ENCODE measurements at regions not wholly inside any gene's neighbourhood (a gene's known extent, or its start where the extent isn't known, plus 50 kb on each side); places are given as distances from the start of the nearest gene placed in this dataset.

DNA sequence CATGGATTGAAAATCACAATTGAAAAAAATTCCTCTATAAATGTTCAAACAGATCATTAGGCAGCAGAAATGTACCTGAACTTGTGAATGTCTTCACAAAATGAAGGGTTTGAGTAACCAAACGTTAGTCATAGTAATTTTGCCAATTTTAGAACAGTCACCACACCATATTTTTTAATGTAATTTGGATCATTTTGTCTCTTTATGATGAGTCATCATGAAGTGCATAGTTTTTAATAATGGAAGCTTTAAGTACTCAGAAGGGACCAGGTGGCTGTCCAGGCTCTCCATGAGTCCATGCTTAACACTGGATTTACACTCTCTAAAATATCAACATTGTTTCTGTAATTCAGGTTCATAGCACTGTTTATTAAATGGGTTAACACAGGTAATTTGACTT is 219.2 kb downstream of the ETV1 start:
- TF ChIP-seq, protein P1, sequence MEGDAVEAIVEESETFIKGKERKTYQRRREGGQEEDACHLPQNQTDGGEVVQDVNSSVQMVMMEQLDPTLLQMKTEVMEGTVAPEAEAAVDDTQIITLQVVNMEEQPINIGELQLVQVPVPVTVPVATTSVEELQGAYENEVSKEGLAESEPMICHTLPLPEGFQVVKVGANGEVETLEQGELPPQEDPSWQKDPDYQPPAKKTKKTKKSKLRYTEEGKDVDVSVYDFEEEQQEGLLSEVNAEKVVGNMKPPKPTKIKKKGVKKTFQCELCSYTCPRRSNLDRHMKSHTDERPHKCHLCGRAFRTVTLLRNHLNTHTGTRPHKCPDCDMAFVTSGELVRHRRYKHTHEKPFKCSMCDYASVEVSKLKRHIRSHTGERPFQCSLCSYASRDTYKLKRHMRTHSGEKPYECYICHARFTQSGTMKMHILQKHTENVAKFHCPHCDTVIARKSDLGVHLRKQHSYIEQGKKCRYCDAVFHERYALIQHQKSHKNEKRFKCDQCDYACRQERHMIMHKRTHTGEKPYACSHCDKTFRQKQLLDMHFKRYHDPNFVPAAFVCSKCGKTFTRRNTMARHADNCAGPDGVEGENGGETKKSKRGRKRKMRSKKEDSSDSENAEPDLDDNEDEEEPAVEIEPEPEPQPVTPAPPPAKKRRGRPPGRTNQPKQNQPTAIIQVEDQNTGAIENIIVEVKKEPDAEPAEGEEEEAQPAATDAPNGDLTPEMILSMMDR (IDR thresholded peaks at IDR 0.05; ENCODE audit: control insufficient read depth, insufficient read depth, low read depth, low read length, missing control alignments), result no peak
- DNase-seq (ENCODE audit: low read depth), result no peak
- no peak overlapping the region for H3K4me3 ChIP-seq (ENCODE audit: control insufficient read depth, low read depth, low read length)

DNA sequence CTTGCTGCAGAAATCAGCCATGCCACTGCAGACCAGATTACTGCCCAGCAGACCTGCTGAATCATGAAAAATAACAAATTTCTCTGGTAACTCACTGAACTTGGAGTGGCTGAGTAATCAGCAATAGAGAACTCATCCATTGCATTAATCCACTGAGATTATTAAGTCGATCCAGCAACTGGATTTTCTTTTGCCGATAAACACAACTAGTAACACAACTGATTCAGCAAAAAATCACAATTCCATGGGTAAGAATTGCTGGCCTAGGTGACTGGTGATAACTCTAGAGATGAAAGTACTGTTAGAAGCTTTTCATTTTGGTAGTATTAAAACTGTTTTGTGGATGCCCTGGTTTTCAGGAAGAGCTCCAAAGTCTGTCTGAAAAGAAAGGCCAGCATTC is 214.5 kb downstream of the ETV1 start:
- H3K4me3 ChIP-seq (ENCODE audit: control insufficient read depth, low read depth, low read length), result no peak overlapping the region
- DNase-seq (ENCODE audit: low read depth), result no peak
- TF ChIP-seq, protein P1 (IDR thresholded peaks at IDR 0.05; ENCODE audit: control insufficient read depth, insufficient read depth, low read depth, low read length, missing control alignments), result no peak

DNA sequence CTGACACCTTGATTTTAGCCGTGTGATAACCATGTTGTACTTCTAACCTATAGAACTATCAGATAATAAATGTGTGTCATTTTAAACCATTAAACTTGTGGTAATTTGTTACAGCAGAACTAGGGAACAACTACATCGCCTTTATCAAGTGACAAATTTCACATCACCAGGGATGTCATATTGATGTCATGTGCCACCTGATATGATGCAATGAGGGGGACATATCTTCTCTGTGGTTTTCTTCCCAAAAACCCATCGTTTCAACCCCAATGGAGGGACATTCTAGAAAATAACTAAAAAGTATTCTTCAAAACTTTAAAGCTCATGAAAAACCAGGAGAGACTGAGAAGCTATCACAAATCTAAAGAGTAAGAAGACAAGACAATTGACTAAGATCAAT is 212.2 kb downstream of the ETV1 start:
- no peak for DNase-seq (ENCODE audit: low read depth)
- TF ChIP-seq, protein P1 (IDR thresholded peaks at IDR 0.05; ENCODE audit: control insufficient read depth, insufficient read depth, low read depth, low read length, missing control alignments), result no peak
- no peak overlapping the region for H3K4me3 ChIP-seq (ENCODE audit: control insufficient read depth, low read depth, low read length)

DNA sequence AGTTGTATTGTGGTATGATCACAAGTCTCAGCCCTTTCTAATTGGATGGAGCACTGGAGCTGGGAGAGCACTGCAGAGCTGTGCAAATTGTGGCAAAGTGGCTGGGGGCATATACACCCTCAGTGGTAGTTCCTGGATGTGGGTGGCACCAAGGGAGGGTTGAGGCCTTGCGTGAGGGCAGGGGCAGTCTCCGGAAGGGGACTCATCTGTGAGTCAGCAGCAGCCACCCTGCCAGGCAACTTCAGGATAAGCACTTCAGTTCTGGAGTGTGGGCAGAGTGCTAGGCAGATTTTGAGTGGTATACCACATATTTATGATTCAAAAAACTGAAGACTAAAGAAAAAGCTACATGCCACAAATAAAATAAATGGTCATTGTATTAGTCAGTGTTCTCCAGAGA is 210.5 kb downstream of the ETV1 start:
- TF ChIP-seq, protein P1 (IDR thresholded peaks at IDR 0.05; ENCODE audit: control insufficient read depth, insufficient read depth, low read depth, low read length, missing control alignments), result no peak
- DNase-seq (ENCODE audit: low read depth), result peak; percentile 25
- no peak overlapping the region for H3K4me3 ChIP-seq (ENCODE audit: control insufficient read depth, low read depth, low read length)

DNA sequence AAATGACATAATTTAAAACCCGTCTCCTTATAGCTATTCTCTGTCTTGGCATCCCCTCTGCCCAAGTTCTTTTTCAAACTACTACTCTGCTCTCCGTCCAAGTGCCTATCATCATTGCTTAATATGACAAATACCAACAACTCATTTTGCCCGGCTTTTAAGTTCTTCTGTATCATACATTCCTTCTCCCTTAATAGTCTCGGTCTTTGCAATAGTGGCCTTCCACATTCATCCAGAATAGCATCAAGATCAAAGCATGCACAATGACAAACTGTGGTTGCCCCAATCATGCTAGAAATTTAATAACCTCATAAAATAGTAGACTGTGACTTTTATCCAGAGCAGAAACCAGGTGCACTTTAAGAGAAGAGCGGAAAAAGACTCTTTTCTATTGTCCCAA is 198.9 kb downstream of the ETV1 start:
- no peak overlapping the region for H3K4me3 ChIP-seq (ENCODE audit: control insufficient read depth, low read depth, low read length)
- TF ChIP-seq, protein P1 (IDR thresholded peaks at IDR 0.05; ENCODE audit: control insufficient read depth, insufficient read depth, low read depth, low read length, missing control alignments), result no peak
- no peak for DNase-seq (ENCODE audit: low read depth)

DNA sequence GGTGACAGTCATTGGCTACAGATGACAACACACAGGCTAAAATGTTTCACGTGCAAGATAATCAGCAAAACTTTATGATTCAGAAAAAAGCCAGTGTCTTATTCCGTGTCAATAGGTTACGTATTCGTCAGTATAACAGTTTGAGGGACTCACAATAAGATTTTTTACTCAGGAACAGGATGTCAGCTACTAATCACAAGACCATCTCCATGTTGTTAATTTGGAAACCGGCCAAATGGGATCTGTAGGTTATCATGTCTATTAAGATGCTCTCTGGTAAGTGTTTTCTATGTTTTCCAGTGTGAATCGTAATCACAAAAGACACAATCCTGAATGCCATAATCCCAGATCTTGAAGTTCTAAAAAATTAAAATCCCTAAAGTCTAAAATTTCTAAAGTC is 197.3 kb downstream of the ETV1 start:
- TF ChIP-seq, protein P1 (IDR thresholded peaks at IDR 0.05; ENCODE audit: control insufficient read depth, insufficient read depth, low read depth, low read length, missing control alignments), result no peak
- H3K4me3 ChIP-seq (ENCODE audit: control insufficient read depth, low read depth, low read length), result no peak overlapping the region
- DNase-seq (ENCODE audit: low read depth), result no peak

DNA sequence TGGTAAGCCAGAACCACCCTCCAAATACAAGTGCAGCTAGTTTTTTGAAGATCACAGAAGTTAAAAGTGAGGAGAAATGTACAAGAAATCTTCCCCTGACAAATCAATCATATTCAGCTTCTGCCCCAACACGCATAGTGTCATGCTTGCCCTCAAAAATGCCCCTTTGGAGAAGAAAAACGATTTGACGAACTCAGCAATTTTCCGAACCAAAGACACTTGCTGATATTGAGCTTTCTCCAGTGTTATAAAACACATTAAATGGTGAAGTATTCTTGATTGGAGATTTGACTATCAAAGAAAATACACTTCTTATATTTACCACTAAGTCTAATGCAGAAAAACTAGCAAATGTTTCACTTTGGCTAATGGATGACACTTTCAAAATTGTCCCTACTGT is 195.5 kb downstream of the ETV1 start:
- TF ChIP-seq, protein P1 (IDR thresholded peaks at IDR 0.05; ENCODE audit: control insufficient read depth, insufficient read depth, low read depth, low read length, missing control alignments), result no peak
- no peak overlapping the region for H3K4me3 ChIP-seq (ENCODE audit: control insufficient read depth, low read depth, low read length)
- DNase-seq (ENCODE audit: low read depth), result no peak

Measured in AG09309 (cell line).